GM10847 (cell line): ENCODE measurements at regions not wholly inside any gene's neighbourhood (a gene's known extent, or its start where the extent isn't known, plus 50 kb on each side); places are given as distances from the start of the nearest gene placed in this dataset.

Experiments used
- POLR2A ChIP-seq: IDR thresholded peaks from 2 replicates; pipeline ENCODE4 v1.6.1; 2011; ENCODE audit not compliant: insufficient read length; ENCODE audit errors: extremely low read depth

- no peak for TF ChIP-seq POLR2A
These were observed 556.6 kb upstream of the DIPK2B start for GRCh38 chrX:45757272-45757671.

GRCh38 chrX:45756557-45756956, 555.9 kb upstream of the DIPK2B start:
- no peak for TF ChIP-seq POLR2A

DNA sequence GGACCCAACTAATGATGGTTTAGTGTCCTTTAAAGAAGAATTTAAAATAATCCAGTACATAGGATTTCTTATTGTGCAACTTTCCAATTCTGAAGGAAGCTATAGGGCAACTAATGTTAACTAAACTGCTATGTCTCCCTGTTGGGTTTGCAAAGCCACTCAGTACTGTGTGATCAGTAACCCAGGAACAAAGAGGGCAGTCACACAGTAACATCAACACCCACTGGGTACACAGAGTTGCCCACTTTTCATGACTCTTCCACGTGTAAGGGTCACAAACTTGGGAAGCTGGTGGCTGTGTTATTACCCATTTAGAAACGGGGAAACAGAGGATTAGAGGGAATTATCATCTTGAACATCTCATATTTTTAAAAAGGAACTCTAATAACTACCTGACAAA, 555.0 kb upstream of the DIPK2B start:
- TF ChIP-seq POLR2A, result no peak

- TF ChIP-seq POLR2A, result no peak
These were observed 550.5 kb upstream of the DIPK2B start for GRCh38 chrX:45751156-45751555.

DNA sequence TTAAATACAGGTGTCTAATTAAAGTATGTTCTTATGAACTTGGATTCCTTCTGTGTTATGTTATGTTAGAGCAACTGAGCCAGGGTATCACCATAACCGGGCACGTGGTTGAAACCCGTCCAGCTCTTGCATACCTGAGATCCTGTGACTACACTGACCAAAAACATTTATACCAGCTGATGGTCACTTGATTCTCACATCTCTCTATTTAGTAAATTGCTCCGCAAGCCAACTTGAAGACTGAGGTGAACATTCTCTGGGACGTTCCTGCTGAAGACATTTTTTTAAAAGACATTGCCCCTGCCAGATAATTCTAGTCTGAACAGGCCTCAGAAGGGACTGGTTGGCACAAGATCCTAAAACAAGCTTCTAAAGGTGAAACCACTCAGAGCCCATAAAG, 550.0 kb upstream of the DIPK2B start:
- TF ChIP-seq POLR2A, result no peak

DNA sequence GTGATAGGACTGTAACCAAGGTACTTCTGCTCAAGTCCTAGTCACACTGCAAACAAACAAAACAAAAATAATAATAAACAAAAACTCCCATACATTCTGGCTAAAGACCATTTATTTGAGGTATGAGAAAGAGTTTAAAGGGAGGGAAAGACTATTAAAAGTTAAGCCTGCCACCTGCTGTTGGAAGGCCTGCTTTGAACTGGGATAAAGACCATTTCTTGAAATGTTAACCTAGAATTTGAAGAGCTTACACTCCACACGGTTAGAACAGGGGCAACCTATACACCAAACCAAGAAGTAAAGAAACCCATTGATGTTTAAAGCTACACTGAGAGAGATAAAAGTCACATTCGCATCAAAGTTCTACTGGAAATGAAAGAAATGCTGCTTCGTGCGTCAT, 548.7 kb upstream of the DIPK2B start:
- TF ChIP-seq POLR2A, result no peak

DNA sequence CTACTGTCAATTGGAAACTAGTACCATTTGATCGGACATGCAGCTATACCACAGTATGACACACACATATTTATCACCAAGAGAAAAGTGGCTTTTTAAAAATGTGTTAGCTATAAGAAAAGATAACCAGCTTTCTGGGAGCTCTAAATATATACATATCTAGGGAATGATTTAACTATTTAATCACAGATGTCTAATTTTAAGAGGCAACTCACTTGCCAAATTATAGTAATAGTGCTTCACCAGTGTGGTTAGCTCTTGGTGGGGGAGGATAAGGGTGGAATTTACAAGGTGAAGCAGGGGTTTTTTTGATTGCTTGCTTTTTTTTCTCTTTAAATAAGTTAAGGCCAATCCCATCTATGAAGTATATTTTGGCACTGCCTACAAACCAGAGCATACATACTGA, 547.7 kb upstream of the DIPK2B start:
- TF ChIP-seq POLR2A, result no peak

DNA sequence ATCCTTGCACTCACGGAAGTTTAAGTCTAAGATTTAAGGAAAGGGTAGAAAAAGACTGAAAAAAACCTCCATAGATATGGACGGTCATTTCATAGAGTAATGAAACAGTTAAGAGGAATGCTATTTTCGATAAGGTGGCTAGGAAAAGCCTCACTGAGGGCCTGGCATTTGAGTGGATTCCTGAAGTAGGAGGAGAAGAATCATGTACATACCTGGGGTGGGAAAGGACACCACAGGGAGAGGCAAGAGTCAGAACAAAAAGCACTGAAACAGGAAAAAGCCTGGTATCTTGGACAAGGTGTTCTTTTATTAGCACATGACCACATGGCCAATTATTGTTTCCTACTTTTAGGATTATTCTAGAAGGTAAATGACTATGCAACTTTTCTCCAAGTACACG, 547.2 kb upstream of the DIPK2B start:
- TF ChIP-seq POLR2A, result no peak

DNA sequence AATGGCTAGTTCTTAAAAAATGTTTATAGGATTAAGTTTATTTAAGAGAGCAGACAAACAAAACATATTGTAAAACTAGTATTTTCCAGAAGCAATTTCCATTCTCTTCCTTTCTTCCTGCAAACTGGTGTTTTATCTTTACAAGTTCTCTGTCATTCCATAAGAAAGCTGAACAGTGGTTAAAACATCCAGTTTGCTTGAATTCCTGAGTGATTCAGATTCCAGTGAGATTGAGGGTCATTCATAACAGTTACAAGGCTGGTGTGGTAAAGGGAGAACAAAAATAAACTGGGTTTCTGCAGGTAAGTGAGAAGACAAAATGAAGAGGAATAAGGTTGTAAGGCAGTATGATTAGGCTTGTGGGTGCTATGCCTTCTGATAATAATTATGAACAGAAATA, 544.8 kb upstream of the DIPK2B start:
- TF ChIP-seq POLR2A, result no peak

GRCh38 chrX:45743906-45744625, 543.4 kb upstream of the DIPK2B start:
- TF ChIP-seq POLR2A, result no peak

GRCh38 chrX:45743081-45743533, 542.4 kb upstream of the DIPK2B start:
- TF ChIP-seq POLR2A, result no peak

- no peak for TF ChIP-seq POLR2A
These were observed 539.6 kb upstream of the DIPK2B start for GRCh38 chrX:45740291-45740690.

- TF ChIP-seq POLR2A, result no peak
These were observed 534.9 kb upstream of the DIPK2B start for GRCh38 chrX:45735571-45735970.

DNA sequence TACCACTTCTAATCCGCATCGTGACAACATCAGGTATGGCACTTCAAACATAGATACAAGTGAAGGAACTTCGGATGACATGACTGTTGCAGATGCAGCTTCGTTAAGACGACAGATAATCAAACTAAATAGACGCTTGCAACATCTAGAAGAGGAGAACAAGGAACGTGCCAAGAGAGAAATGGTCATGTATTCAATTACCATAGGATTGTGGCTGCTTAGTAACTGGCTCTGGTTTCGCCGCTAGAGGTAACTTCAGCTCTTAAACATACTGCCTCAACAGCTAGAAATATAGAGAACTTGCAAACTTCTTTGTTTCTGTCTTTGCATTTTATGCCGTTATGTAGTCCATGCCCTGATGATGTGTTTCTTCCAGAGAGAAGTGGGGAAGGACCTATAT, 530.8 kb upstream of the DIPK2B start:
- no peak for TF ChIP-seq POLR2A

DNA sequence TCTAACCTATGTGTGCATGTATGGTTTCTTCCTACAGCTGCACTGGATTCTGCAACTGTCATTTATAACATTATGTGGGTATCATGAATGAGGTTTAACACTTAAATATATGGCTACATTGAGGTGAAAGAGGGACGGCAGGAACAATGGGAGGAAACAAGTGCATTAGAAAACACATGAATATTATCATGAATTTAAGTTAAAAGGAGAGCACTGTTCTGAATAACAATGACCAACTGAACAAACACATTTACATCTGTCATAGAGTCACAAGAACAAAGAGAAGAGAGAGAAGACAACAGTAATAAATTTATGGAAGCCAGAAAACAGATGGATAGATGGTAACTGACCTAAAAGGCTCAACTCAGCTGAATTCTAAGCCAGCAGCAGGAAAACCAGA, 527.1 kb upstream of the DIPK2B start:
- no peak for TF ChIP-seq POLR2A

GRCh38 chrX:45722471-45722870, 521.8 kb upstream of the DIPK2B start:
- TF ChIP-seq POLR2A, result no peak
